K562 (cell line): ENCODE measurements at regions not wholly inside any gene's neighbourhood (a gene's known extent, or its start where the extent isn't known, plus 50 kb on each side); places are given as distances from the start of the nearest gene placed in this dataset.

Experiments
- ATAC-seq: fragments of 200-7000 bp; cut with Tn5 transposase; 3 replicates; pipeline ENCODE4 v1.9.1; 2020; ENCODE audit warnings: moderate library complexity
- BruUV-seq: library from RNA; stranded (reverse); fragments of 400-500 nt; replicated peaks from 2 replicates; lab custom pipeline; 2021; lab: Mats Ljungman, UMichigan
- CTCF ChIA-PET: fragments of 300-600 bp; formaldehyde crosslinking; extraction: SDS; loops from one replicate; lab custom pipeline; 2021; ENCODE audit warnings: low intra/inter-chr PET ratio; lab: Yijun Ruan, JAX
- POLR2A ChIA-PET: fragments of 300-600, 350-650 bp; sonication (Branson Sonifier 250); formaldehyde crosslinking; extraction: SDS; loops from one replicate; lab custom pipeline; 2021; ENCODE audit warnings: antibody characterized with exemption, inconsistent platforms; lab: Yijun Ruan, JAX
- DNase-seq, 4 experiments: peaks; one replicate each; pipeline versions ENCODE4 v3.0.0 to v3.0.0-alpha.2; 2011 to 2018; ENCODE audit warnings: low spot score in 3 of 4, mixed read lengths in 3 of 4; ENCODE audit errors: extremely low read depth in 1 of 4
- FAIRE-seq: peaks from 2 replicates; lab custom pipeline; 2011; peaks lifted over from hg19 to GRCh38; lab: Jason Lieb, UNC
- H2AFZ ChIP-seq: 2 replicates; pipeline ENCODE4 v1.6.0; 2011; ENCODE audit warnings: low read depth, low read length, control low read depth, inconsistent platforms
- H3K27ac ChIP-seq: fragments of 200-600 bp; 3 replicates; pipeline ENCODE4 v1.8.0; 2011; ENCODE audit warnings: low read depth, mild to moderate bottlenecking, control low read depth, inconsistent platforms, low read length, moderate library complexity, mixed read lengths; ENCODE audit errors: extremely low read depth
- H3K27me3 ChIP-seq, 2 experiments: fragments of 300-600 bp in 1 of 2; 2 replicates in 1 of 2; 3 replicates in 1 of 2; pipeline versions ENCODE4 v1.6.0 to v1.8.0; 2011; ENCODE audit warnings: inconsistent platforms in 2 of 2, low read length in 2 of 2, mild to moderate bottlenecking in 1 of 2, mixed read lengths in 1 of 2, moderate library complexity in 1 of 2; ENCODE audit not compliant: control insufficient read depth in 2 of 2, insufficient read depth in 2 of 2
- H3K36me3 ChIP-seq: fragments of 300-600 bp; 3 replicates; pipeline ENCODE4 v1.8.0; 2011; ENCODE audit warnings: mild to moderate bottlenecking, low read length, inconsistent platforms; ENCODE audit not compliant: control insufficient read depth, insufficient read depth
- H3K4me1 ChIP-seq, 2 experiments: fragments of 200-600 bp in 1 of 2; replicated peaks in 1 of 2; 2 replicates in 1 of 2; 3 replicates in 1 of 2; pipeline versions ENCODE4 v1.5.1 to v1.8.0; 2011; ENCODE audit warnings: inconsistent platforms in 2 of 2, low read length in 2 of 2, mild to moderate bottlenecking in 1 of 2, mixed read lengths in 1 of 2, moderate library complexity in 1 of 2; ENCODE audit not compliant: control insufficient read depth in 2 of 2, insufficient read depth in 2 of 2
- H3K4me2 ChIP-seq: 2 replicates; pipeline ENCODE4 v1.6.1; 2011; ENCODE audit warnings: low read length, control low read depth, inconsistent platforms, mixed read lengths; ENCODE audit not compliant: insufficient read depth
- H3K4me3 ChIP-seq: fragments of 200-600 bp; sonication (generic), shearing (Covaris generic); 2 replicates; pipeline ENCODE4 v1.5.1; 2016; ENCODE audit warnings: control low read depth, inconsistent platforms
- H3K79me2 ChIP-seq: fragments of 200-600 bp; 3 replicates; pipeline ENCODE4 v1.8.0; 2011; ENCODE audit warnings: low read length, inconsistent platforms; ENCODE audit not compliant: control insufficient read depth, insufficient read depth
- H3K9ac ChIP-seq, 2 experiments: 2 replicates each; pipeline versions ENCODE4 v1.6.0 to v1.6.1; 2011; ENCODE audit warnings: low read depth in 2 of 2, low read length in 2 of 2, control low read depth in 1 of 2, inconsistent platforms in 1 of 2, mild to moderate bottlenecking in 1 of 2, mixed read lengths in 1 of 2; ENCODE audit not compliant: insufficient read depth in 1 of 2
- H3K9me1 ChIP-seq: one replicate; pipeline ENCODE4 v1.6.0; 2011; ENCODE audit warnings: inconsistent platforms, mild to moderate bottlenecking, low read length, moderate library complexity; ENCODE audit not compliant: control insufficient read depth, insufficient read depth
- H3K9me3 ChIP-seq: replicated peaks from 2 replicates; pipeline ENCODE4 v1.5.1; 2011; ENCODE audit warnings: low read depth, low read length, inconsistent platforms; ENCODE audit not compliant: control insufficient read depth, insufficient read depth
- H4K20me1 ChIP-seq: replicated peaks from 2 replicates; pipeline ENCODE4 v1.6.1; 2011; ENCODE audit warnings: low read length, inconsistent platforms, mixed read lengths; ENCODE audit not compliant: control insufficient read depth, insufficient read depth
- DDX20 ChIP-seq: fragments of 450-650 bp; IDR thresholded peaks from 2 replicates; pipeline ENCODE4 v1.6.1; 2016; ENCODE audit warnings: missing genetic modification characterization, low read depth, mild to moderate bottlenecking, missing compliant biosample characterization, moderate library complexity
- MBD1 ChIP-seq: fragments of 250-450 bp; sonication (Bioruptor Pico); IDR thresholded peaks from 2 replicates; pipeline ENCODE4 v1.8.0; 2022; ENCODE audit warnings: inconsistent platforms
- MLX ChIP-seq, 2 experiments: fragments of 450-650 bp in 1 of 2; sonication (generic) in 1 of 2; formaldehyde crosslinking; conservative IDR thresholded peaks; 2 replicates each; pipeline versions ENCODE4 v1.4.0 to v1.8.1; 2020 to 2022; ENCODE audit warnings: mild to moderate bottlenecking in 1 of 2, missing genetic modification reagents in 1 of 2
- NFIC ChIP-seq: fragments of 450-650 bp; IDR thresholded peaks from 2 replicates; pipeline ENCODE4 v1.6.1; 2017; ENCODE audit warnings: mild to moderate bottlenecking, inconsistent platforms
- RB1 ChIP-seq: fragments of 450-650 bp; IDR thresholded peaks from 2 replicates; pipeline ENCODE4 v1.6.1; 2017; ENCODE audit warnings: low read depth, mild to moderate bottlenecking
- ZNF146 ChIP-seq: IDR thresholded peaks from one replicate; pipeline ENCODE4 v1.6.1; 2018; ENCODE audit warnings: missing compliant biosample characterization; ENCODE audit not compliant: unreplicated experiment
- in situ Hi-C: fragments of 300-500 bp; cut with MboI; formaldehyde crosslinking; loops from 4 replicates; pipeline ENCODE4 v1.15.0; 2018; ENCODE audit warnings: inconsistent platforms, mixed read lengths
- intact Hi-C: fragments of 100-400 bp; cut with micrococcal nuclease; formaldehyde crosslinking; loops from 2 replicates; pipeline ENCODE4 v1.14.2; 2022

GRCh38 chr7:81833401-81833800, 63.6 kb upstream of the HGF start:
- ChIA-PET CTCF (no interaction called here), POLR2A (no interaction called here)
- Histone ChIP-seq H4K20me1 (no peaks in the 10 kb centered on the region), H3K4me1 (no peaks in the 10 kb centered on the region), H3K9ac (no peak overlapping the region), H2AFZ (no peak overlapping the region), H3K4me2 (no peak overlapping the region), H3K79me2 (no peaks in the 10 kb centered on the region), H3K9me3 (0 out of 2 replicates have a peak, but pooled peaks cover 3% of the 10 kb centered on the region), H3K4me3 (no peak overlapping the region), H3K27ac (no peak overlapping the region), H3K9me1 (no peaks in the 10 kb centered on the region), H3K36me3 (no peaks in the 10 kb centered on the region), H3K27me3 (no peaks in the 10 kb centered on the region)
- intact Hi-C loops, result no loop called here
- no peak for FAIRE-seq
- ATAC-seq, result no peak
- no TSS peak for BruUV-seq
- DNase-seq, result no peak
- in situ Hi-C loops, result no loop called here
- TF ChIP-seq DDX20 (no peak), MBD1 (CRISPR knock-in tag) (no peak), RB1 (no peak), ZNF146 (CRISPR knock-in tag) (no peak), NFIC (no peak), MLX (CRISPR knock-in tag; conservative IDR thresholded peaks at IDR 0.05) (no peak)
